Loucy (cell line): ENCODE measurements at regions not wholly inside any gene's neighbourhood (a gene's known extent, or its start where the extent isn't known, plus 50 kb on each side); places are given as distances from the start of the nearest gene placed in this dataset.

ENCODE experiments used
- H2AFZ ChIP-seq: fragments of 200-600 bp; sonication (generic); 2 replicates; pipeline ENCODE4 v1.6.0; 2016; ENCODE audit warnings: antibody characterized with exemption, mild to moderate bottlenecking, low read length, moderate library complexity
- H3F3A ChIP-seq: fragments of 200-600 bp; 2 replicates; pipeline ENCODE4 v1.6.0; 2016; ENCODE audit warnings: antibody characterized with exemption, low read depth, mild to moderate bottlenecking
- H3K27me3 ChIP-seq: fragments of 200-600 bp; sonication (generic); 2 replicates; pipeline ENCODE4 v1.6.1; 2014; ENCODE audit warnings: low read length, mild to moderate bottlenecking; ENCODE audit not compliant: insufficient read depth, poor library complexity, severe bottlenecking
- H3K36me3 ChIP-seq: fragments of 200-600 bp; sonication (generic); 2 replicates; pipeline ENCODE4 v1.6.1; 2016; ENCODE audit warnings: low read length; ENCODE audit not compliant: insufficient read depth
- H3K4me1 ChIP-seq: fragments of 200-600 bp; sonication (generic); 2 replicates; pipeline ENCODE4 v1.5.1; 2014; ENCODE audit warnings: low read length, mild to moderate bottlenecking; ENCODE audit not compliant: insufficient read depth, poor library complexity, severe bottlenecking
- H3K4me2 ChIP-seq: fragments of 200-600 bp; sonication (generic); 2 replicates; pipeline ENCODE4 v1.6.0; 2014; ENCODE audit warnings: antibody characterized with exemption, low read length, low read depth, mild to moderate bottlenecking; ENCODE audit not compliant: poor library complexity, severe bottlenecking
- H3K4me3 ChIP-seq: fragments of 200-600 bp; sonication (generic); 2 replicates; pipeline ENCODE4 v1.5.1; 2014; ENCODE audit warnings: low read length, mild to moderate bottlenecking, mixed read lengths; ENCODE audit not compliant: poor library complexity, severe bottlenecking
- H3K79me2 ChIP-seq: fragments of 200-600 bp; sonication (generic); 2 replicates; pipeline ENCODE4 v1.6.1; 2014; ENCODE audit warnings: low read length; ENCODE audit not compliant: insufficient read depth
- H3K9ac ChIP-seq: fragments of 200-600 bp; sonication (generic); 2 replicates; pipeline ENCODE4 v1.6.0; 2014; ENCODE audit warnings: mild to moderate bottlenecking, low read depth, low read length, moderate library complexity; ENCODE audit not compliant: poor library complexity, severe bottlenecking
- H3K9me2 ChIP-seq: fragments of 200-600 bp; sonication (generic); replicated peaks from 2 replicates; pipeline ENCODE4 v1.6.1; 2016; ENCODE audit warnings: low read depth, low read length, mixed read lengths
- H3K9me3 ChIP-seq: fragments of 200-600 bp; sonication (generic); 2 replicates; pipeline ENCODE4 v1.6.1; 2014; ENCODE audit warnings: mild to moderate bottlenecking, antibody characterized with exemption, low read length, low read depth; ENCODE audit not compliant: insufficient read depth
- H4K20me1 ChIP-seq: fragments of 200-600 bp; sonication (generic); 2 replicates; pipeline ENCODE4 v1.6.0; 2014; ENCODE audit warnings: antibody characterized with exemption, low read length, mild to moderate bottlenecking; ENCODE audit not compliant: insufficient read depth, poor library complexity, severe bottlenecking
- CTCF ChIP-seq: fragments of 200-600 bp; sonication (generic); conservative IDR thresholded peaks from 2 replicates; pipeline ENCODE4 v1.5.1; 2014; ENCODE audit warnings: mild to moderate bottlenecking, antibody characterized with exemption, low read length
- EZH2phosphoT487 ChIP-seq: fragments of 200-600 bp; IDR thresholded peaks from 2 replicates; pipeline ENCODE4 v1.6.1; 2018; ENCODE audit warnings: antibody characterized with exemption, mild to moderate bottlenecking, moderate library complexity, borderline replicate concordance

GRCh38 chr9:109549386-109549785, 51.3 kb upstream of the PTPN3 start:
- Histone ChIP-seq H3K4me1 (no peaks in the 10 kb centered on the region), H3K4me2 (no peak overlapping the region), H3K4me3 (no peak overlapping the region), H2AFZ (no peak overlapping the region), H3K9me3 (no peaks in the 10 kb centered on the region), H3F3A (no peaks in the 10 kb centered on the region), H3K79me2 (no peaks in the 10 kb centered on the region), H3K36me3 (no peaks in the 10 kb centered on the region), H3K27me3 (no peaks in the 10 kb centered on the region), H4K20me1 (no peaks in the 10 kb centered on the region), H3K9ac (no peak overlapping the region), H3K9me2 (no peaks in the 10 kb centered on the region)
- no peak for TF ChIP-seq CTCF
- no peak for TF ChIP-seq EZH2phosphoT487

GRCh38 chr9:109551651-109552050, 53.5 kb upstream of the PTPN3 start:
- TF ChIP-seq EZH2phosphoT487 (no peak), CTCF (no peak)
- Histone ChIP-seq H3K9me2 (no peaks in the 10 kb centered on the region), H4K20me1 (no peaks in the 10 kb centered on the region), H3K4me2 (no peak overlapping the region), H3K79me2 (no peaks in the 10 kb centered on the region), H3K9ac (no peak overlapping the region), H3K36me3 (no peaks in the 10 kb centered on the region), H2AFZ (no peak overlapping the region), H3K27me3 (no peaks in the 10 kb centered on the region), H3K4me1 (no peaks in the 10 kb centered on the region), H3K4me3 (no peak overlapping the region), H3F3A (no peaks in the 10 kb centered on the region), H3K9me3 (no peaks in the 10 kb centered on the region)

- H3K79me2 ChIP-seq: no peaks in the 10 kb centered on the region
- H3K4me2 ChIP-seq: no peak overlapping the region
- no peaks in the 10 kb centered on the region for H3K4me1 ChIP-seq
- no peaks in the 10 kb centered on the region for H3K9me2 ChIP-seq
- no peaks in the 10 kb centered on the region for H4K20me1 ChIP-seq
- H3K27me3 ChIP-seq: no peaks in the 10 kb centered on the region
- no peaks in the 10 kb centered on the region for H3K36me3 ChIP-seq
- H3K9me3 ChIP-seq: no peaks in the 10 kb centered on the region
- TF ChIP-seq CTCF: no peak
- TF ChIP-seq EZH2phosphoT487: no peak
- no peak overlapping the region for H3K9ac ChIP-seq
- H3K4me3 ChIP-seq: no peak overlapping the region
- H2AFZ ChIP-seq: no peak overlapping the region
- no peaks in the 10 kb centered on the region for H3F3A ChIP-seq
These were observed 57.1 kb upstream of the PTPN3 start for GRCh38 chr9:109555215-109555614.
